ENCODE measurements at regions not wholly inside any gene's neighbourhood (a gene's known extent, or its start where the extent isn't known, plus 50 kb on each side); places are given as distances from the start of the nearest gene placed in this dataset.

GRCh38 chr5:66329078-66329477, 185.0 kb downstream of the SREK1 start:
- no peak for TF ChIP-seq CTCF (IDR thresholded peaks at IDR 0.05; ENCODE audit: low read depth, low read length)
- H3K9me3 ChIP-seq (ENCODE audit: low read depth) = no peaks in the 10 kb centered on the region
- H3K4me3 ChIP-seq = no peak overlapping the region
- no peaks in the 10 kb centered on the region for H3K27me3 ChIP-seq
- no peaks in the 10 kb centered on the region for H3K36me3 ChIP-seq
- H3K4me1 ChIP-seq (ENCODE audit: low read depth) = no peaks in the 10 kb centered on the region
- no peak overlapping the region for H3K27ac ChIP-seq
- no peak for DNase-seq (ENCODE audit: low read depth in 1 of 2, low spot score in 1 of 2)

- DNase-seq (ENCODE audit: low read depth in 1 of 2, low spot score in 1 of 2) = no peak
- no peak for TF ChIP-seq CTCF (IDR thresholded peaks at IDR 0.05; ENCODE audit: low read depth, low read length)
- Histone ChIP-seq H3K27ac (no peak overlapping the region), H3K27me3 (no peaks in the 10 kb centered on the region), H3K4me3 (no peak overlapping the region), H3K4me1 (ENCODE audit: low read depth) (no peaks in the 10 kb centered on the region), H3K36me3 (no peaks in the 10 kb centered on the region), H3K9me3 (ENCODE audit: low read depth) (no peaks in the 10 kb centered on the region)
These were observed 189.1 kb downstream of the SREK1 start for GRCh38 chr5:66333192-66333591.

- no peaks in the 10 kb centered on the region for H3K4me1 ChIP-seq (ENCODE audit: low read depth)
- H3K9me3 ChIP-seq (ENCODE audit: low read depth) = no peaks in the 10 kb centered on the region
- H3K27me3 ChIP-seq = no peaks in the 10 kb centered on the region
- H3K27ac ChIP-seq = no peak overlapping the region
- H3K36me3 ChIP-seq = no peaks in the 10 kb centered on the region
- no peak for TF ChIP-seq CTCF (IDR thresholded peaks at IDR 0.05; ENCODE audit: low read depth, low read length)
- DNase-seq (ENCODE audit: low read depth in 1 of 2, low spot score in 1 of 2) = no peak
- H3K4me3 ChIP-seq = no peak overlapping the region
These were observed 193.6 kb downstream of the SREK1 start for GRCh38 chr5:66337626-66338226.

GRCh38 chr5:66338828-66339227, 194.7 kb downstream of the SREK1 start:
- no peak for TF ChIP-seq CTCF (IDR thresholded peaks at IDR 0.05; ENCODE audit: low read depth, low read length)
- H3K4me1 ChIP-seq (ENCODE audit: low read depth) = no peaks in the 10 kb centered on the region
- H3K27me3 ChIP-seq = no peaks in the 10 kb centered on the region
- H3K9me3 ChIP-seq (ENCODE audit: low read depth) = no peaks in the 10 kb centered on the region
- no peak overlapping the region for H3K4me3 ChIP-seq
- no peaks in the 10 kb centered on the region for H3K36me3 ChIP-seq
- DNase-seq (ENCODE audit: low read depth in 1 of 2, low spot score in 1 of 2) = no peak
- no peak overlapping the region for H3K27ac ChIP-seq

- no peak for TF ChIP-seq CTCF (IDR thresholded peaks at IDR 0.05; ENCODE audit: low read depth, low read length)
- H3K27ac ChIP-seq = no peak overlapping the region
- H3K9me3 ChIP-seq (ENCODE audit: low read depth) = no peaks in the 10 kb centered on the region
- no peak overlapping the region for H3K4me3 ChIP-seq
- no peaks in the 10 kb centered on the region for H3K27me3 ChIP-seq
- H3K36me3 ChIP-seq = no peaks in the 10 kb centered on the region
- DNase-seq (ENCODE audit: low read depth in 1 of 2, low spot score in 1 of 2) = peak in 1 of 2 donors; percentile 34
- H3K4me1 ChIP-seq (ENCODE audit: low read depth) = no peaks in the 10 kb centered on the region
These were observed 195.8 kb downstream of the SREK1 start for GRCh38 chr5:66339896-66340295.

- no peak for DNase-seq (ENCODE audit: low read depth in 1 of 2, low spot score in 1 of 2)
- H3K4me1 ChIP-seq (ENCODE audit: low read depth) = no peaks in the 10 kb centered on the region
- H3K27ac ChIP-seq = no peak overlapping the region
- H3K4me3 ChIP-seq = no peak overlapping the region
- TF ChIP-seq CTCF (IDR thresholded peaks at IDR 0.05; ENCODE audit: low read depth, low read length) = no peak
- H3K27me3 ChIP-seq = no peaks in the 10 kb centered on the region
- H3K36me3 ChIP-seq = no peaks in the 10 kb centered on the region
- H3K9me3 ChIP-seq (ENCODE audit: low read depth) = no peaks in the 10 kb centered on the region
These were observed 196.7 kb downstream of the SREK1 start for GRCh38 chr5:66340786-66341185.

All from cardiac muscle cell (in vitro differentiated cells and primary cell).